HG03558 (cell line): ENCODE measurements at regions not wholly inside any gene's neighbourhood (a gene's known extent, or its start where the extent isn't known, plus 50 kb on each side); places are given as distances from the start of the nearest gene placed in this dataset.

Source experiments
- ATAC-seq: cut with Tn5 transposase; IDR thresholded peaks from one replicate; pipeline ENCODE4 v1.9.1; 2021; ENCODE audit warnings: moderate number of reproducible peaks; ENCODE audit not compliant: unreplicated experiment; ENCODE audit errors: extremely low read depth

DNA sequence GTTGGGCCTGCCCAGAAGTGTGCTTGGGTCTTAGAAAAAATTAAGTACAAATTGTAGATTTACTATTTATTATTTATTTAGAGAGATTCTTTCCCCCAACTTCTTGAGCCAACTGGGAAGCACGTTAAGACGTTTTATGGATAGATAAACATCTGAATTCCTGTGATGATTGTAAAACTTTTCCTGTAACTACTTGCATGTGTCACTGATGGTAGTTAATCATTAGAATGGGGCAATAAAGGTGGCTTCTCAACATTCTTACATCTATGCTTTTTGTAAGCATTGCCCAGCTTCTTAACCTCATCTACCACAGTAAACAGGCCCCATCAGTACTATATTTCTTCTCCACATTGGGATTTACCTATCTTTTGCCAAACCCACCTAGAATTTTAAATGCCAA is 559.8 kb downstream of the LMO4 start:
- no peak for ATAC-seq

DNA sequence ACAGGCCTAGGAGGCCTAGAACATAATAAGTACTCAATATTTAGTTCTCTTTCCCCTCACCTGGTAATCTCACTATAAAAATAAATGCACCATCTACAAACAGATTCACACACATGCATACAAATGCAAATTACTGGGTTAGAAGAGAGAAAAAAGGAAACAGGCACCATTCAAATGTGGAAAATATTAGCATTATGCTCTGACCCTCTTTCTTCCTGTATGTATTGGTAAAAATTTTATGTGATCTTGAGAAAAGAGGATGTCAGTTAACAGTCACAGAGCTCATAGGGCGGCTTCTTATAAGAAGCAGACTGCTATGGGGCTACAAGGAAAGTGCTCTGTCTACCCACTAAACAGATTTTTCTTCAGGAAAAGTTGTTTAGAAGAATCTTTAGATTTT is 565.4 kb downstream of the LMO4 start:
- ATAC-seq, result no peak

DNA sequence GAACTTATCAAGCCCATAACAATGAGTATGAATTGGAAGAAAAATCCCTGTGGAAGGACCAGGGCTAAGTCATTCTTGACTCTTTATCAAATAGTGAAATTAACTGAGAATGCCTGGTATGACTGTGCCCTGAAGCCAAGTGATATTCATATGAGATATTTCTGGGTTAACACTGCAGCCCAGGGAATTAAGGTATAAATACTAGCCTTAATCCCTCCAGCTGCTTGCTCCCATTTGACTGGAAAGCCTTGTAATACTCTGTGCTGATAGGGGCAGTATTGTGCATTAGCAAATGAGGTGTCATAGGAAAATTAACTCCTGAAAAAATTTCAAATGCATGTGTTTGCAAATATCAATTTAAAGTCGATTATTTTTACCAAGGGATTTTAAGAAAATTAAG is 568.8 kb downstream of the LMO4 start:
- ATAC-seq, result no peak

DNA sequence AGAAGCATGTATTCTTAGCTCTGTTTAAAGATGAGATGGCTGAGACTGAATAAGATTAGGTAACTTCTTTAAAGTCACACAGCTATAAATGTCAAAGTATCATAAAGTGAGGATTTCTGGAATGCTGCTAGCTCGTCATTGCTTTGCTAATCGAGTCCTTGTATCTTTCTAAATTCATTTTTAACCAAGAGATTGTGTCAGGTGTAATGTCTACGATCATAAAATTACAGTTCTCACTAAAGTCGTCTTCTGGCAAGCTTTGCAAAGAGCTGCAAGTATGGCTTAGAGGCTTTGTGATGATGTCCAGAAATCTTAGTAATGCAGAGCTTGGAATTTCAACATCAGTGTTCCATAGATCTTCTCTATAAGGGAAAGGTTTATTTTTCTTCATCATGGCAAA is 569.8 kb downstream of the LMO4 start:
- no peak for ATAC-seq

DNA sequence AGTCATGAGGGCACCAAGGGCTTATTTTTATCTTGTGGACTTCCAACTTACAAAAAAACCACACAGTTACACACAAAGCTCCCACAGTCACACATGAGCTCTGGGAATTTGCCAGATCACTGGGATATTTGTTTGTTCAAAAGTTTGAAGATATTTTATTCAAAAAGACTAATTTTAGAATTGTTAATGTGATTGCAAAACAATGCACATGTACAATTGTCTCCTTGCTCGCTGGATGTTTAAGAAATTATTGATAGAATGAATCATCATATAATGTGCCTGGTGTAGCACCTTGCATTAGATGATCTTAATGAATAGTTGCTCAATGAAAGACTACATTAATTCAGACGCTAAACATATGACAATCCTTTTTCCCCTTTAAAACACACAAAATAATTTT is 570.3 kb downstream of the LMO4 start:
- no peak for ATAC-seq

DNA sequence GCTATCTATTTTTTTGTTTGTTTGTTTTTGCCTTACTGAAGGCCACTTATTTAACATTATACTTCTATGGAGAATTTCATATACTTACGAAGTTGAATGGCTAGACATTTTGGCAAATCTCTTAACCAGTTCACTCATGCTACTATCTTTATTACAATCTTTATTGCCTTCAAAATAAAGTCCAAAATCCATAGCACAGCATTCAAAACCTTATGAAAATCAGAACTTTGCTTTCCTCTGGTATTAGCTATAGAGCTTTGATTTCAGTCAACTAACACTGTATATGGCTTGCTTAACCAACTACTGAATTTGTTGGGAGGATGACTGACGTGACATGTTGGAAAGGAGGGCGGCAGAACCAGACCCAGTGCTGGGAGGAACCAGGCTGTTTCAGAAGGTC is 571.1 kb downstream of the LMO4 start:
- ATAC-seq, result no peak

DNA sequence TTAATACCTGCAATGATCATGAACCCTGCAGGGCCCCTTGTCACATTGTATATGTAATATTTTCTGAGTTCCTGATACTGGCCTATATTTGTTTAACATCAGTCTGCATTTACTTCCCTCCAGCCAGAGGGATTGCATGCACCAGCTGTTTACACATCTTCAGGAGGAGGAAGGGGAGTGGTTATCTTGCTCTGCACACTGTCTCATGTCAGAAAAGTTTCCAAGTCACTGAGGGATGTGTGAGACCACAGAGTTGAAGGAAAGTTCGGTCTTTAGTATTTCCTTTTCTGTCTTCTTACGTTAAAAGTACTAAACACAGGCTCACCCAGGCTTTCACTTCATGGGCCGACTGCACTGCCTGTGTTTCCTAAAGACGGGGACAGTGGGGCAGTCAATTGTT is 574.1 kb downstream of the LMO4 start:
- ATAC-seq, result no peak

DNA sequence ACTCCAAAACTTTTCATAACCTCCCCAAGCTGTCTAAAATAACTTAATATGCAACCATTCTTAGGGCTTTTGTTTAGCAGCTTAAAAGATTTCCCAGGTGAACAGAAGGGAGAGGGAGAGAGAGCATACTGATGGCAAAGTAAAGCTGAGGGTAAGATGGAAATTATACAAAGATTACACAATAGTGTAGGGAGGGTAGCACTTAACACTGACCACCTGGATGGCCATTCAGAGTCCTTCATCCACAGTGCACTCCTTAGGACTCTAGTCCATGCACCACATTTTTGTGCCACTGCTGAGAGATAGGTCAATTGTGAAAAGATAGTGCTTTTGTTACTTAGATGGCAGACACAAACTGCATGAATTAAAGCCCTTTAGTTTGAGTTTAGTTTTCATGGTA is 574.6 kb downstream of the LMO4 start:
- ATAC-seq, result no peak

DNA sequence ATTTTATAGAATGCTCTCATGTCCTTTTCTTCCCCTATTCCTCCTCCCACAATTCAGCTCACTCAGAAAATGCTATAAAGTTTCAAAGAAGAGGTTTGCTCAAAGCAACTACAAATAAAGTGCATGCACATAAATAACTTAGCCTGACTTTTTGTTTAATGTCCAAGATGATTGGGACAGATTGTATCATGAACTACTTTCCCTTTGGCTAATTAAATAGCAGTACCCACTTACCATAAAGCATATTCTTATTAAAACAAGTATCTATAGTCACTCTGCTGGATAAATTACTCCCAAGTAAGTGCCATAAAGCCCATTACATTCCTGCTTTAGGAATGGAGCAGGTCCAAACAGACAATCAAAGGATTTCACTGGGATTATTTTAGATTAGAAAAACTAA is 576.0 kb downstream of the LMO4 start:
- no peak for ATAC-seq

DNA sequence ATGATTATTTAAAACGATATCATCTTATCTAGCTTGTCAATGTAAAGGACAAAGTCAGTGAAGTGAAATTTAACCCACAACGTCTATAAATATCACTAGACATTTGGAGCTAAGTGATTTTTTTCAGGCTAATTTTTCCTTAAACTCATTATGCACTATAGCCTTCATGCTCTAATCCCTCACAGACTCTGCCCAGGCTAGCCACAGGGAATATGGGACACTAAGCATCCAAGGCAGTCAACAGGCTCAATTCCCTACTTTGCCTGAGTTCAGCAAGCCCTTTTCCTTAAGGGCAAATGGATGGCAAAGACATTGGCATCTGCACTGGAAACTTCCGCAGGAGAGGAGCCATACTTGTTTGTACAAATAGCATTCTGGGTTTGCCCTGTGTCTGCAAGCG is 577.0 kb downstream of the LMO4 start:
- ATAC-seq, result no peak

DNA sequence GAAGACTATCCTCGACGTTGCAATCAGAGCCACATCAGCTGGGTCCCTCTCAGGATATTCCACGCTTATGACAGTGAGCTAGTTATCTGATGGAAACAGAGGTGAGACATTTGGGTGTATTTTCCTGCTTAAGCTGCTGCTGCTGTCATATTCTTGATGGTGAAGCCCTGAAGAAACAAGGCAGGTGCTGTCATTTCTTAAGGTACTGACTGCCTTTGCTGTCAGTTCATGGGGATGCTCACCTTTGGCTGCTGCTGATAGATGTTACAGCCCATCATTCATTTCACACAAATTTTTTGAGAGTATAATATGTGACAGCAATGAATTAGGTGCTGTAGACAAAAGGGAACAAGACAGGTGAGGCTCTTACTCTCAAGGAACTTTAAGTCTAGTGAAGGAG is 577.4 kb downstream of the LMO4 start:
- no peak for ATAC-seq

DNA sequence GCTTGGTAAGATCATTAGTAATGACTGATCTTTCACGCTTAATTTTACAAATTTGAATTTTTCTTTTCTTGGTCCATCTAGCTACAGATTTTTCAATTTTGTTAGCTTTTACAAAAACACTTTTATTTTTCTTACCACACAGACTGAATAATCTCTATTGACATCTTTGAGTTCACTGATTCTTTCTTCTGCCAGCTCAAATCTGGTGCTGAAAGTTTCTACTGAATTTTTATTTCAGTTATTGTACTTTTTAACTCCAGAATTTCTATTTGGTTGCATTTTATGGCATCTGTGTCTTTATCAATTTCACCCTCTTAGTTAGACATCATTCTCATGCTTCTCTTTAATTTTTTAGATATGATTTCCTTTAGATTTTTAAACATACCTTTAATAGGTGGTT is 584.7 kb downstream of the LMO4 start:
- no peak for ATAC-seq

DNA sequence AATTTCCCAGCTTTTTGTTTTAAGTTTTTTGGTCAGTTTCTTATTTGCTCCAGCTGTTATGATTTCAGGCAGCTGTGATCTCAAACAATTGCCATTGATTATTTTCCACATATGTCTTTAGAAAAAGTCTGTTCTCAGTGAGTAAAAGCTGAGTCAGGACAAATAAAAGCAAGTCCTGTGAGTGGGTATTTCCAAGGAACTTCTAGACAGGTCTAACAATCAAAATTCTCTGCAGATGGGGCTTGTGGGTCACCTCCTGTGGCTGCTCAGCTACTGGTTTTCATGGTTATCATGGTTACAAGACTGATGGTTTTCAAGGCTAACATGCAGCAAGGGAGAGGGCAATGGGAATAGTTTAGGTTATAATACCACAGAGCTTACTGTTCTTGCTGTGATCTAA is 585.7 kb downstream of the LMO4 start:
- no peak for ATAC-seq

DNA sequence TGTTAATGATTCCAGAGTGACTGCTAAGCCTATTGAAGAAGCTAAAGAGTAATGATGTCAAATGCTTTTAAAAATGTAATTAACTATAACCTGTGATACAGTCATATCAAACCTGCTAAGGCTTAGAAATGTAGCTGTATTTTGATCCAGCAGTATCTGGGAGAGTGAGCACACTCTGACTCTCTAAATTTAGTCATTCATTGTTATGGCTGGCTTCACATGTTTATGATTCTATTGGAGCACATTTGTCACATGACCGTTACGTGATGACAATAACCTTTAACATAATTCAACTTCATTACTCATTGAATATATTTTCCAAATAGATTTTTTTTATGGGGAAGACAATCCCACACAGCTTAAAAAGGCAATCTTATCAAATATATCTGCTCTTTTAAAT is 587.1 kb downstream of the LMO4 start:
- no peak for ATAC-seq

DNA sequence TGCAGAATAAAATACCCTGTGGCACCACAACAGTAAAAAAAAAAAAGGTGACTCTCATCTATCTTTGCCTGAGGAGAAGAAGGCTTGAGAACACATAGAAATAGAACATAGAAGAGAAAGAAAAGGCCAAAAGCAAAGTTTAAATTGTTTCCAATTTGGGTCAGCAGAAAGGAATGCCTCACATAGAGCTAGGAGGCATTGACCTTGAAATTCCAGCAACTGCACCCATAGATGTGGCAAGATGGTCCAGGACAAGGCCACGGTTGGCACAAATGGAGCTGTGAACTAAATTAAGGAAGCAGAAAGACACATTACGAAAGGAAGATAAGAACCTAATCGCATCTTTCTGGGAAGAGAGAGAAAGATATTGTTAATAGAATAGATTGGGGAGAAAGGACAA is 588.3 kb downstream of the LMO4 start:
- ATAC-seq, result no peak

DNA sequence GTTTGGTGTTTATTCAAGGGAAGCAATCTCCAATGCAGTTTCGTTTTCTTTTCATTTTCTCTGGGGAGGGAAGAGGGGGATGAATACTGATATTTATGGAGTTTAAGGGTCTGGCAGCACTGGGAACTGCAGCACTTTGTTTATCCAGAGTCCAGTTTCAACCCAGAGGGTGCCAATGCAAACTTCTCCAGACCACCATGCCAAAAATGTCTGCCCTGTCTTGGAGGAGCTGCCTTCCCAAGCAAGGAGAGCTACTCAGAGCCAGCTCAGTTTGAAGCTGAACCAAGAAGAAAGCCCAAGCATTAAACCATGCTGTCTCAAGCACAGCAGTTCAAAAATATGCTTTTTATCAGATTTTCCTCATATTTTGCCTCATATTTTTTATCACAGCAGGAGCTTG is 589.7 kb downstream of the LMO4 start:
- ATAC-seq, result no peak

DNA sequence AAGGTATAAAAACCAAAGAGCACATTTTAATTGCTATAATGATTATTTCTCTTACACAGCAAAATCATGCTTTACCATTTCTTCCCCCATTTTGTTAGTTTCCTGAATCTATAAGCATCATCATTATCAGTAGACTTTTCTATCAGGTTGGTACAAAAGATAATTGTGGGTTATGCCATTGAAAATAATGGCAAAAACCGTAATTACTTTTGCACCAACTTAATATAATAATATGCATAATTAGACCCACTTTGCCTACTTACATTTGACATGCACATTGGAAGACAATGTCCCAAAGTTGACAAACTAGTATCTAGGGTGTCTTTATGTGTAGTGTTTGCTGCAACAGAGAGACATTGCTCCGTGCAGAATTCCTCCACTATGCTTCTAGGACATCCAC is 594.2 kb downstream of the LMO4 start:
- ATAC-seq, result no peak

DNA sequence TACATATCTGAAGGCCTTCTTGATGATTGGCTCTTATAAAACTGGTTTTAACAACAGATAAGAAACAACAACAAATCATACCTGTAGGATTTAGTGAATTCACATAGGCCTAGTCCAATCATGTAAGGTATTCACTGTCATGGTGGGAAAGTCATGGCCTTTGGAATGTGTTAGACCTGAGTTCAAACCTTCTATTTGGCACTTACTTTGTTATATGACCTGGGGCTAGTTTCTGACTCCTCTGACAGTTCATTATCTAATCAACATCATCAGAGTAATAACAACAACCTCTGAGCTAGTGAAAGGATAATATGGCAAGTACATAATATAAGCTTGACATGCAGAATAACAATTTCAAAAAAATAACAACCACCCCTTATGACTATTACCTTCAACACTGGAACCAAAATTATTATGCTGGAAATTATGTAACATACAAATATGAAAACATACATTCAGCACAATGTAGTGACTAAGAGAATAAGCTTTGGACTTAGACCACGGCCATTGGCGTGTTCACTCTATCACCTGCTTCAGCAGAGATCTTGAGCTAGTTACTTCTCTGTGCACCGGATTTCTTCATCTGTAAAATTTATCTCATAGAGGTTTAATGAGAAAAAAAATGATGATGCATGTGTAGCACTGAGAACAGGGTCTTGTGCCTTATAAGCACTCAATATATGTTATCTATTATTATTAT is 597.6 kb downstream of the LMO4 start:
- no peak for ATAC-seq

DNA sequence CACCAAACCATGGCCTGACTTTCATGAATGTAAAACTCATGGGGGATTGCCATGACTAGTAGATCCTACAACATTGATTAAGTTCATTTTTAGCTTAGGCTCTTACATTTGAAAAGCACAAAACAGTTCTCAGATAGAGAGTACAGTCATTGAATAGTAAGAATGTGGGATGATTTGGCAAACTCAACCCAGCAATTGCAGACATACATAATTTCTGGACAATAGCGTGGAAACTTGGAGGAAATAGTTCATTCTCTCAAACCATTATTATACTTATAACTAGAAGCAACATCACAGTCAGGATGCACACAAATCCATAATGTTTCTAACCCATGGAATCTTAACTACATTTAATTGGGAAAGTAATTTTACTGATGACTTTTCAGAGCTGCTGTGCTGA is 598.2 kb downstream of the LMO4 start:
- no peak for ATAC-seq

DNA sequence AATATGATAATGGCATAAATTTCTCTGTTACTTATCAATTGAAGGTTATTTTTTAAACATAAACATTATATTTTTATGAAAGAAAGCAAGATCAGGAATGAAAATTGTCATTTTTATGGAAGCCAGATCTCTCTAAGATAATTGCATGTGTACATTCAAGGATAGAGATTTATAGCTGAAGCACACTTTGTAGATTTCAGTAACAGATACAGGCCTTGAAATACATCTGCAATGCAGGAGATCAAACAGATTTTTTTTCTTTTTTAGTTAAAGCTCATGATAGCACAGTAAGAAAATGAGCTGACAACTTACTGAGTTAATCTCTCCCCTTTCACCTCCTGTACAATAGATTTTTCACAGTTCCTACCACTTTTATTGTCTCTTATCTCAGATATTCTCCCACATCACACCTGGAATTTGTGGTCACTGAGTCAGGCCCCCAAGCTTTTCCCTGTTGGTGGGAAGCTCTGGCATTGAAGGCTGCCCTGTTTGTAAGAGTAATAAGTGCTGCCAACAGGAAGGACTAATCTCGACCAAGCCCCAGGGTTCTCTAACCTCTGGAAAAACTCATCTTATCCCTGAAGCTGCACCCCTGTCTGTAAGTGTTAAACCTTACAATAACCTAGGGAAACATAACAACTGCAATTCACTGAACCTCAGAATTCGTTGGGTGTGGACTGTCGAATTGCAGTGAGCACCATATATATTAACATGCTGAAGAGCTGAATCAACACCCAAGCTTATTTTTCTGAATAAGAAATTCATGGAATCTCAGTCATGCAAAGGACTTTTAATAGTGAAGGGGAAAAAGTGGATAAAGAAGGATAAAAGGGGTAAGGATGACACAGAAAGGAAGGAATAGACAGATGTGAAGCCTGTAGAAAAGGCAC is 599.0 kb downstream of the LMO4 start:
- ATAC-seq, result no peak

DNA sequence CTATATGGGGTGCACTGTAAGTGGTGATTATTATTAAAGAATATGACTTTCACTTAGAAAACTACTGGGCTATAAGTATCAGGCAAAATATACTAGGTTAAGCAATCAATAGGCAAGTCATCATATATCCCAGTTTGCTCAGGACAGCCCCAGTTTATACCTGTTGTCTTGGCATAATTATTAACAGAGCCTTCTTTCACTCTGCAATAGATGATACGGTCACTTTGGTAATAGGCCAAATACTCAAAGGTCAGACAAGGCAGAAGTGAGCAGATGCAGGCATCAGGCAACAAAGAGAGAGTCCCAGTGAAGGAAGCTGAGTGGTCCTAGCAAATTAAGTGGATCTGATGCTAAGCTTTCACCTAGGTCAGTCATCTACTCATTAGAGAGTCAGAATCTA is 599.9 kb downstream of the LMO4 start:
- ATAC-seq, result no peak

DNA sequence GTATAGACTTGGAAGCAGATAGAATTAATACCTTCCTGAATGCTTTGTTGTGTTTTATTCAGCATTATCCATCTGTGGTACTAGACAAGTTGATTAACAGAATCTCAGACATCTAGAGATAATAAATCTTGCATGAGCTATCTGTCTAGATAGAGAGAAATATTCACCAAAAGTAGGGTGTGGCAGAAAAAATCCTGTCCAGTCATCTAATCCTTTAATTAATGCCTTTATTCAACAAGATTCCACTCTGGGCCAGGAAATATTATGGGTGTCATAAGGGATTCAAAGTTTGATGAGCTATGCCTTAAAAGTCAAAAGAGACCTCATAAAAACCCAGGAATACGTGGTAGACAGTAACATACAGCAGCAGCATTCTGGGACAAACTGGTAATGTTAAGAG is 601.2 kb downstream of the LMO4 start:
- ATAC-seq, result no peak
